ENCODE measurements at regions not wholly inside any gene's neighbourhood (a gene's known extent, or its start where the extent isn't known, plus 50 kb on each side); places are given as distances from the start of the nearest gene placed in this dataset.
"Not testable (repeated sequence)": the region's sequence is repeated elsewhere in the genome, so short reads cannot be mapped to it uniquely, and the experiment has no call there.

GRCh38 chr12:131285905-131286295 lies 332.2 kb downstream of the ADGRD1 start:
- TF ChIP-seq CTCF (IDR thresholded peaks at IDR 0.05; ENCODE audit: low read length); EZH2 (IDR thresholded peaks at IDR 0.05; ENCODE audit: borderline replicate concordance, low read length): not testable (repeated sequence)

Data from OCI-LY1 (cell line).